ENCODE measurements at regions not wholly inside any gene's neighbourhood (a gene's known extent, or its start where the extent isn't known, plus 50 kb on each side); places are given as distances from the start of the nearest gene placed in this dataset.
"Not testable (repeated sequence)": the region's sequence is repeated elsewhere in the genome, so short reads cannot be mapped to it uniquely, and the experiment has no call there.

DNA sequence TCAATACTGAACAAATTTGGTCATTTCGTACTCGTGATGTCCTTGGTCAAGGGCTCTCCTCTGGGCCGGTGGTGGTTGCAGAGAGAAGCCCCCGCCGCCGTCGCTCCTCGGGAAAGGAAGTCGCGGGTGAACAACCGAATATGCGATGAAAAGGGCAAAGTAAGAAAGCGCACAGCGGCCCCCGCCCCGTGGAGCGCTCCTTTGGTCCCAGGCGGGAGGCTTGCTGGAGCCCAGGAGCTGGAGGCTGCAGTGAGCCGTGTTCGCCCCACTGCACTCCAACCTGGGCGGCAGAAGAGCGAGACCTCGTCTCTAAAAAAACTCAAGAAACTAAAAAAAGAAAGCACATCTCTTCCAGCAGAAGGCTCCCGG, 108.4 kb upstream of the LARP1 start:
- H3K4me3 ChIP-seq (ENCODE audit: low read depth, low read length), result no peak overlapping the region
- TF ChIP-seq, protein P1, sequence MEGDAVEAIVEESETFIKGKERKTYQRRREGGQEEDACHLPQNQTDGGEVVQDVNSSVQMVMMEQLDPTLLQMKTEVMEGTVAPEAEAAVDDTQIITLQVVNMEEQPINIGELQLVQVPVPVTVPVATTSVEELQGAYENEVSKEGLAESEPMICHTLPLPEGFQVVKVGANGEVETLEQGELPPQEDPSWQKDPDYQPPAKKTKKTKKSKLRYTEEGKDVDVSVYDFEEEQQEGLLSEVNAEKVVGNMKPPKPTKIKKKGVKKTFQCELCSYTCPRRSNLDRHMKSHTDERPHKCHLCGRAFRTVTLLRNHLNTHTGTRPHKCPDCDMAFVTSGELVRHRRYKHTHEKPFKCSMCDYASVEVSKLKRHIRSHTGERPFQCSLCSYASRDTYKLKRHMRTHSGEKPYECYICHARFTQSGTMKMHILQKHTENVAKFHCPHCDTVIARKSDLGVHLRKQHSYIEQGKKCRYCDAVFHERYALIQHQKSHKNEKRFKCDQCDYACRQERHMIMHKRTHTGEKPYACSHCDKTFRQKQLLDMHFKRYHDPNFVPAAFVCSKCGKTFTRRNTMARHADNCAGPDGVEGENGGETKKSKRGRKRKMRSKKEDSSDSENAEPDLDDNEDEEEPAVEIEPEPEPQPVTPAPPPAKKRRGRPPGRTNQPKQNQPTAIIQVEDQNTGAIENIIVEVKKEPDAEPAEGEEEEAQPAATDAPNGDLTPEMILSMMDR (IDR thresholded peaks at IDR 0.05; ENCODE audit: borderline replicate concordance, insufficient read depth, low read depth, low read length), result no peak

DNA sequence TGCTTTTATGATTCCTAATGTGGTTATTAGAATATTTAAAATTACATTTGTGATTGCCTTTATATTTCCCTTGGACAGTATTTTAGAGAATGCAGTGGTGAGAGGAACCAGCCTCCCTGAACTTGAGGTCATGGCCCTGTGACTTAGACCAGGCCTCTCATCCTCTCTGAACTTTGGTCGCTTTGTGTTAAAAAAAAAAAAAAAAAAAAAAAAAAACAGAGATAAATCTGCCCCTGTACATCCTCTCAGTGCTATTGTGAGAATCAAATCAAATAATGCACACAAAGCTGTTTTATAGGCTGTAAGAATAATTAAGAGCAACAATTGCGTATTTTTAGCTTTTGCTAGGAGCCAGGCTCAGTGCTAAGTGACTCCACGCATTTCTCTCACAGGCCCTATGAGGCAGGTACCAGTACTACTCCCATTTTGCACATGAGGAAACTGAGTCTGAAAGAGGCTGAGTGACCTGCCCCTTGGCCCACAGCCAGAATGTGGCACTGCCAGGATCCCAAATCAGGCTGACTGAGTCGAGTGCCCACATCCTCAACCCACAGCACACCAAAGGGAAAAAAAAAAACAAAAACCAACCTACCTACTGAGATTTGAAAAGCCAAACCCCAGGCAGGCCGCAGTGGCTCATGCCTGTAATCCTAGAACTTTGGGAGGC, 110.3 kb upstream of the LARP1 start:
- TF ChIP-seq, protein P1 (IDR thresholded peaks at IDR 0.05; ENCODE audit: borderline replicate concordance, insufficient read depth, low read depth, low read length), result no peak

DNA sequence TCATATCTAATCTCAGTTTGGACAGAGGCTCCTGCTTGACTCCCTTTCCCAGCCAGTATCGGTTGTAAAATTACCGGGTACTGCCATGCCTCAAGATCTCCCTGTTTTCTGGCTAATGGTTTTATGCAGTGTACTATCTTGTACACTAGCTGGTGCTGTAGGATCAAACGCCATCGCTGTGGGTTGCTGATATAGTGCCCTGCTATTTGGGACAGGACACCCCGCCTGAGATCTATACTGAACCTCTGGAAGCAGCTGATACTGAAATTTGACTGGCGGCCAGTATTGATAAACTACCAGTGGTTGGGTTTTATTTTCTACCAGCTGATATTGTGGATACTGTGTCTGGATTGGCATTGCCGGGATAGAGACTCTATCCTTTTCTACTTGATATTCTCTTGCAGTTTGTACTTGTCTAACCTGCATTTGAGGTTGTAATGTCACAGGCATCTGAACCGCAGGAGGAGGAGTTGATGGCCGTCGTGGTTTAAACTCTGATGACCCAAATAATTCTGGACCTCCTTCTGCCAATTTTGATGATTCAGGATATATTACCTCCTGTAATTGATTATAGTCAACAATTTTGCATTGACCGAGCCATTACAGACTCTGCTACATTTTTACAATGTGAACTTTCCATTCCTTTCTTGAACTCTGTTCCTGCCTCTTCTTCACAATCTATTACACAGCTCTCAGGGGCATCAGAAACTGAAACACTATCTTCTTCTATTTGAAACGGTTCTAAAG, 112.5 kb upstream of the LARP1 start:
- no peak overlapping the region for H3K4me3 ChIP-seq (ENCODE audit: low read depth, low read length)
- TF ChIP-seq, protein P1 (IDR thresholded peaks at IDR 0.05; ENCODE audit: borderline replicate concordance, insufficient read depth, low read depth, low read length), result peak; percentile 32; the same call in 1 of the 2 replicates

More for the DNA sequence above, 110.3 kb upstream of the LARP1 start:
- no peak overlapping the region for H3K4me3 ChIP-seq (ENCODE audit: low read depth, low read length)

DNA sequence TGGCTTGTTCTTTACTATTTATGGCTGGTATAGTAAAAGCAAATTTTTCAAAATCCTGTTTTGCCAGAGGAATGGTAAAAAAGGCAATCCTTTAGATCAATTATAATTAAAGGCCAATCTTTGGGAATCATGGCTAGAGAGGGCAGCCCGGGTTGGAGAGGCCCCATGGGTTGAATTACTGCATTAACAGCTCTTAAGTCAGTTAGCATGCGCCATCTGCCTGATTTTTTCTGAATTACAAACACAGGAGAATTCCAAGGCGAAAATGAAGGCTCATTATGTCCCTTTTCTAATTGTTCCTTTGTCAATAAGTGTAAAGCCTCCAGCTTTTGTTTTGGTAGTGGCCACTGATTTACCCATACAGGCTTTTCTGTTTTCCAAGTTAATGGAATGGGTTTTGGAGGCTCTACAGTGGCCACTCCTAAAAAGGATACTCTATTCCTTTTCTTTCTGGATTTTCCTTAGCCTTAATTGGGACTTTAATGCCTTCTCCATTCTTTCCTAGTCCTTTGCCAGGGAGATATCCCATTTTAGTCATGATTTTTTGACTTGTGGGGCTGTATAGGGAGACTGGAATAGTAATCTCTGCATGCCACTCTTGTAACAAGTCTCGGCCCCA, 114.9 kb upstream of the LARP1 start:
- TF ChIP-seq, protein P1 (IDR thresholded peaks at IDR 0.05; ENCODE audit: borderline replicate concordance, insufficient read depth, low read depth, low read length), result peak; percentile 8; the same call in 1 of the 2 replicates

DNA sequence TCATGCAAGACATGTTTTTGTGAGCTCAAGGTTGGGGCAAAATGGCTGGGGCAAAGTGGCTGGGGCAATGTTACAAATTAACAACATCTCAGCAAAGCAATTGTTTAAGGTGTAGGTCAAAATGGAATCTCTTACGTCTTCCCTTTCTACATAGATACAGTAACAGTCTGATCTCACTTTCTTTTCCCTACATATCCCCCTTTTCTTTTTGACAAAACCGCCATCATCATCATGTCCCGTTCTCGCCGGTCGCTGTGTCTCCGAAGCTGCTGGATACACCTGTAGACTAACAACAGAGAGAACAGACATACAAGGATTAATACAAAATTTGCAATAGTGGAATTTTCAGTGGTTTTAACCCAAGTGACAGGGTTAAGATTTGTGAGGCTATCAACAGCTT, 118.4 kb upstream of the LARP1 start:
- H3K4me3 ChIP-seq (ENCODE audit: low read depth, low read length), result not testable (repeated sequence)

More for the DNA sequence above, 114.9 kb upstream of the LARP1 start:
- not testable (repeated sequence) for H3K4me3 ChIP-seq (ENCODE audit: low read depth, low read length)

DNA sequence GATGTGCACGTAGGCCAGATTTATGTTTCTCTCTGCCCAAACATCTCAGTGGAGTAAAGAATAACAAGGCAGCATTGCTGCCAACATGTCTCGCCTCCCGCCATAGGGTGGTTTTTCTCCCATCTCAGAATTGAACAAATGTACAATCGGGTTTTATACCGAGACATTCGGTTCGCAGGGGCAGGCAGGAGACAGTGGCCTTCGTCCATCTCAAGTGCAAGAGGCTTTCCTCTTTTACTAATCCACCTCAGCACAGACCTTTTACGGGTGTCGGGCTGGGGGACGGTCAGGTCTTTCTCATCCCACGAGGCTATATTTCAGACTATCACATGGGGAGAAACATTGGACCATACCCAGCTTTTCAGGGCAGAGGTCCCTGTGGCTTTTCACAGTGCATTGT, 118.9 kb upstream of the LARP1 start:
- H3K4me3 ChIP-seq (ENCODE audit: low read depth, low read length), result not testable (repeated sequence)

DNA sequence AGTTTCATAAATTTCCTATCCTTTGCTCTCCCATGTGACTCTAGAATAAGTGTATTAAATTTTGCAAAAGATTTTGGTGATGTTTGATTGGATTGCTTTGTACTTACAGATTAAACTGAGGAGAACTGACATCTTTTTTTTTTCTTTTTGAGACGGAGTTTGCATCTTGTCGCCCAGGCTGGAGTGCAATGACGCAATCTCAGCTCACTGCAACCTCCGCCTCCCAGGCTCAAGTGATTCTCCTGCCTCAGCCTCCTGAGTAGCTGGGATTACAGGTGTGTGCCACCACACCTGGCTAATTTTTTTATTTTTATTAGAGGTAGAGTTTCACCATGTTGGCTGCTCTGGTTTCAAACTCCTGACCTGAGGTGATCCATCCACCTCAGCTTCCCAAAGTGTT, 121.4 kb upstream of the LARP1 start:
- H3K4me3 ChIP-seq (ENCODE audit: low read depth, low read length), result not testable (repeated sequence)

DNA sequence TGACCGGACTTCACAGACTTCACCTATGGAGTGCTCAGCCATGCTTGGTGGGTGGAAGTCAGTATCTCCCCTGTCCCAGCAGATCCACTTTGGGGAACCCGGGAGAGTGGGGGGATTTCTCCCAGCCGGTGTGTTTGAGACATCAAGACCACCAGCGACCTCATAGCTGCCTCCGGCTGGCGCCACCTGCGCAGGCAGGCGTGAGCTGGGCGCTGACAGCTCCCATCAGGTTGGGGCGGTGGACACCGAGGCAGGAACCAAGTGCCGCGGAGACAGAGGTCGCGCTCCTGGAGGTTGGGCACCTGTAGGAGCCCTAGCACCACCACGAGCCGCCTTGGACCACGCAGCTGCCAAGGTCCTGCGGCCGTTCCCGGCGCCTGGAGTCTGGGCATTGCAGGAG, 124.0 kb upstream of the LARP1 start:
- TF ChIP-seq, protein P1 (IDR thresholded peaks at IDR 0.05; ENCODE audit: borderline replicate concordance, insufficient read depth, low read depth, low read length), result no peak
- no peak overlapping the region for H3K4me3 ChIP-seq (ENCODE audit: low read depth, low read length)
